Activated CD4-positive, alpha-beta T cell treated with anti-CD3 and anti-CD28 coated beads, Interleukin-2, amount 10 ng/mL, durations not matched to agents 24 days and 14 days (primary cell): ENCODE measurements at regions not wholly inside any gene's neighbourhood (a gene's known extent, or its start where the extent isn't known, plus 50 kb on each side); places are given as distances from the start of the nearest gene placed in this dataset.
A peak's percentile ranks its signal among the peaks of the same experiment; 100 is the strongest.
"Not testable (repeated sequence)": the region's sequence is repeated elsewhere in the genome, so short reads cannot be mapped to it uniquely, and the experiment has no call there.

Experiments
- DNase-seq: peaks from one replicate; pipeline ENCODE4 v3.0.0; 2022
- H3K27ac Mint-ChIP-seq: one replicate; pipeline ENCODE4 v1.8.0; 2022; ENCODE audit warnings: mild to moderate bottlenecking, mixed read lengths
- H3K27me3 Mint-ChIP-seq: one replicate; pipeline ENCODE4 v1.8.0; 2022; ENCODE audit warnings: mixed read lengths
- H3K36me3 Mint-ChIP-seq: one replicate; pipeline ENCODE4 v1.8.0; 2022; ENCODE audit warnings: low read depth, mild to moderate bottlenecking, mixed read lengths
- H3K4me1 Mint-ChIP-seq: one replicate; pipeline ENCODE4 v1.8.0; 2021; ENCODE audit warnings: mixed read lengths
- H3K4me3 Mint-ChIP-seq: one replicate; pipeline ENCODE4 v1.8.0; 2022; ENCODE audit warnings: mild to moderate bottlenecking, moderate library complexity, mixed read lengths
- H3K9me3 Mint-ChIP-seq: one replicate; pipeline ENCODE4 v1.8.0; 2021; ENCODE audit warnings: mixed read lengths
- intact Hi-C: fragments of 100-400 bp; cut with micrococcal nuclease; formaldehyde crosslinking; loops from one replicate; pipeline ENCODE4 v1.15.1; 2023

DNA sequence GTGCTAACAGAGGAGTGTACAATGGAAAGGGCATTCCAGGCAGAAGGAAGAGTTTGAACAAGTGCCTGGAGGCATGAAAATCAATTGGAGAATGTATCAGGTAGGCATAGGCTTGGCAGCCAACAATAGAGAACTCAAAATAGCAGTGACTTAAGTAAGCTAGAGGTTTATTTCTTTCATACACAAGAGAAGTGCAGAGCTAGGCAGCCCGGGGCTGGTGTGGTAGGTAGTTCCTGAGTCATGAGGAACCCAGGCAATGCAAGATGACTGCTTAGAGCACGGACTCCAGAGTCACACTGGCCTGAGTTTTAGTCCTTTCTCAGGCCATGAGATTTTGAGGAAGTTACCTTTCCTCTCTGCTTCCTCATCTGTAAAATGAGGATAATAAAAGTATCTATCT lies 74.8 kb upstream of the LRRN2 start:
- Mint-ChIP-seq H3K27ac (no peak overlapping the region), H3K36me3 (no peaks in the 10 kb centered on the region), H3K4me1 (peaks cover 9% of the 10 kb centered on the region), H3K27me3 (peaks cover 9% of the 10 kb centered on the region), H3K9me3 (no peaks in the 10 kb centered on the region), H3K4me3 (no peak overlapping the region)
- intact Hi-C loops, result no loop called here
- DNase-seq, result no peak

DNA sequence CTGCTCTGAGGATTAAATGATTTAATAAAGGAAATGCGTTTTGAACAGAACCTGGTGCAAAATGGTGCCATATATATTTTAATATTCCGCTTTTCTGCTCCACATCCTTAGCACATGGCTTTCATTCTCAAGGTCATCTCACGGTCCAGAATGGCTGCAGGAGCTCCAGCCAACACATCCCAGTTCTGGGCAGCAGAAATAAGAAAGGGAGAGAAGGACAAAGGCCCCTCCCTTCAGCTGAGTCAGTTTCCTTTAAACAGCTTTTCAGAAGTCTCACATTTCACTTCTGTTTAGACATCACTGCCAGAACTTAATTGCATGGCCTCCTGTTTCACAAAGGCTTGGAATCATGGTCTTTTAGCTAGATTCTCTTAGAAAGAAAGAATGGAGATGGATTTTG lies 75.2 kb upstream of the LRRN2 start:
- no peaks in the 10 kb centered on the region for H3K9me3 Mint-ChIP-seq
- intact Hi-C loops, result no loop called here
- no peak overlapping the region for H3K4me3 Mint-ChIP-seq
- H3K4me1 Mint-ChIP-seq, result peaks cover 9% of the 10 kb centered on the region
- H3K27me3 Mint-ChIP-seq, result peaks cover 13% of the 10 kb centered on the region
- H3K27ac Mint-ChIP-seq, result no peak overlapping the region
- no peak for DNase-seq
- H3K36me3 Mint-ChIP-seq, result no peaks in the 10 kb centered on the region

DNA sequence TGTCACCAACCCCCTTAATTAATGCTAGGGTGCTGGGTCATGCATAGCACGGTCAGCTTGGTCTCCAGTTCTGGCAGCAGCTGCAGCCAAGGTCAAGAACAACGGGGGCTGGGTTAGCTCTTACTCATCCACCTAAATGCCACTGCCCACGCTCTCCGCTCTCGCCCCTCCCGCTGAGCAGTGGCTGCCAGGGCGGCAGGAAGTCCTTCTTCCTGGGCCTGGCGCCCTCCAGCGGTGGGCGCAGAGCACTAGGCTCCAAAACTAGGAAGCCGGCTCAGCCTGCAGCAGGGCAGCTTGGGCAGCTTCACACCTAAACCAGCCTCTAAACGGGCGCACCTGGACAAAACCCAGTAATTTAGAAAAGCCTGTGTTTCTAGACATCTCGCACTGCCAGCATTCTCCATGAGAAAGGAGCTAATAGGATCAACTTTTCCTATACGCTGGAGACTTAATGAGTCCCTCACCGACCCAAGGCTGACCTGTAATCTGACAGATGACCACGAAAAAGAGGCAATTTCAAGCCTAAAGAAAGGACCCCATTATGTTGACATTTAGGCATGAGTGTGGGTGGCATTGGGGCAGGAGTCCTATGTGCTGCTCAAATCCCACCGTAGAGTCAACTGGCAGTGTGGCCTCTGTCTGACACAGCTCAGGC lies 78.4 kb upstream of the LRRN2 start:
- intact Hi-C loops, result loop anchor here (1.0 kb wide), 2 partner anchors 17 to 198 kb away; no protein-coding TSS in a partner anchor
- Mint-ChIP-seq H3K4me3 (peak overlapping the region; percentile 63), H3K27ac (no peak overlapping the region), H3K27me3 (peaks cover 40% of the 10 kb centered on the region), H3K36me3 (no peaks in the 10 kb centered on the region), H3K9me3 (no peaks in the 10 kb centered on the region), H3K4me1 (peaks cover 9% of the 10 kb centered on the region)
- DNase-seq, result peak; percentile 93

DNA sequence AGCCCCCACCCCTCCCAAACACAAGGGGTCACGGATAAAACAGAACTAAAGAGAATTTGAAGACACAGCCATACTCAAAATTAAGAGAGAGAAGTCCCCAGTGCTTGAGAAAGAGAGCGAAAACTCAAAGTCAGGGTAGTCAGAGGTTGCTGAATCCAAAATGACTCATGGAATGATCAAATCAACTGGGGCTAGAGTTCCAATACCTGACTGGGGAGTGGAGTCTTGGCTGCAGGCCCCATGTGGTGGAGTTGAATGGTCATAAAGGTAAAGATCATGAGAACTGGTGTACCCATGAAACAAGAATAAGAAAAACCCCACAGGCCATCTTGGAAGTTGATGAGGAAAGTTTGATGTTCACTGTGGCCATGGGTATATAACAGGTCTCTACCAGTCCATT lies 84.5 kb upstream of the LRRN2 start:
- no peaks in the 10 kb centered on the region for H3K4me1 Mint-ChIP-seq
- intact Hi-C loops, result no loop called here
- no peak overlapping the region for H3K4me3 Mint-ChIP-seq
- H3K36me3 Mint-ChIP-seq, result no peaks in the 10 kb centered on the region
- no peaks in the 10 kb centered on the region for H3K9me3 Mint-ChIP-seq
- peaks cover 60% of the 10 kb centered on the region for H3K27me3 Mint-ChIP-seq
- H3K27ac Mint-ChIP-seq, result no peak overlapping the region
- no peak for DNase-seq

DNA sequence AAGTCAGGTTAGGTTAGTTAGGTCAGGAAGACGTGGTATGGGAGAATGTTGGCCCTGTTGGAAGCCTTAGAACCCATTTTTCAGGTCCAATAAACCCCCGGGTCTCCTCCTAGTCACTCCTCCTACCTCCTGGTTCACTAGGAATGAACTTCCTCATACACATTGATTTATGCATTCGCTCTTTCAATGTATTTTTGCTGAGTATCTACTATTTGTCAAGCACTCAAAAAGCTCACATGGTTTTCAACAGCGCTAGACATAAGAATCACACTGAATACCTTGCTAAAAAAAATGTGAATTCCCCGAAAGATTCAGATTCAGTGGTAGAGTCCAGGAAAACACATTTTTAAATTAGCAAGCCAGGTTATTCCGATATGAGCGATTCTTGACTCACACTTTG lies 85.8 kb upstream of the LRRN2 start:
- intact Hi-C loops, result no loop called here
- Mint-ChIP-seq H3K27ac (no peak overlapping the region), H3K36me3 (no peaks in the 10 kb centered on the region), H3K4me3 (no peak overlapping the region), H3K27me3 (peaks cover 48% of the 10 kb centered on the region), H3K4me1 (no peaks in the 10 kb centered on the region), H3K9me3 (no peaks in the 10 kb centered on the region)
- DNase-seq, result no peak

DNA sequence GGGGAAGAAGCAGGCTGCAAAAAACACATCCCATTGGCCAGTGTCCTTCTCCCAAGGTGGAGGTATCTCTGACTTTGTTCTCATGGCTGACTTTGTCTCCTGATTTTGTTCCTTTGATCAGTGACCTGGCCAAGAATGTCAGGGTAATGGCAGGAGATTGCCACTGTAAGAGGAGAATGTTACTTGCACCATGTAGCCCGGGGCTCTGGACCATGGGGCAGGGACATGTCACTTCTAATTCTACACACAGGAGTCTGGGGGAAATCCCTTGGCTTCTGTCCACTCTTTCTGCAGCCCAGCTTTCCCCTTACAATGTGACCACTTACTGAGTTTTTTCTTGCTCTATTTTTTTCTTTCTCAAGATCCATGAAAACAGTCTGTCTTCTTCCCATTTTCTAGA lies 87.7 kb upstream of the LRRN2 start:
- Mint-ChIP-seq H3K36me3 (no peaks in the 10 kb centered on the region), H3K27ac (no peak overlapping the region), H3K4me1 (no peaks in the 10 kb centered on the region), H3K9me3 (no peaks in the 10 kb centered on the region), H3K4me3 (no peak overlapping the region), H3K27me3 (peaks cover 34% of the 10 kb centered on the region)
- no peak for DNase-seq
- intact Hi-C loops, result no loop called here

DNA sequence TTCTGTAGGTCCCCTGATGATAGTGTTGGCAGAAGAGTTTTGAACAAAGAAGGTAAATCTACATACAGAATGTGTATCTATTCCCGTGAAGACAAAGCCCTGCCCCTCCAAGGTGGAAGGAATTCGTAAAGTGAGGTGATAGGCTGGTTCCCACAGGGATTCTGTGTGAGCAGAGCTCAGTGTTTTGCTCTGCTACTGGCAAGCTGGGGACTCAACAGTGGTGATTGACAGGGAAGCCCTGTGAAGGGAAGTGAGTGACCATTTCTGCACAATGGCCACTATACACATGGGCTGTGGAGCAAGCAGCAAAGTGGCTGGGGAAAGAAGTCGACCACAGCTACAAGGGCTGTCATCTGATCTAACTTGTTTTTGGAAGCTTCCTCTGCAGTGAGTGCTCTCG lies 90.0 kb upstream of the LRRN2 start:
- no peaks in the 10 kb centered on the region for H3K4me1 Mint-ChIP-seq
- intact Hi-C loops, result no loop called here
- peaks cover 18% of the 10 kb centered on the region for H3K27me3 Mint-ChIP-seq
- no peaks in the 10 kb centered on the region for H3K9me3 Mint-ChIP-seq
- H3K4me3 Mint-ChIP-seq, result no peak overlapping the region
- no peak for DNase-seq
- H3K36me3 Mint-ChIP-seq, result no peaks in the 10 kb centered on the region
- H3K27ac Mint-ChIP-seq, result no peak overlapping the region

DNA sequence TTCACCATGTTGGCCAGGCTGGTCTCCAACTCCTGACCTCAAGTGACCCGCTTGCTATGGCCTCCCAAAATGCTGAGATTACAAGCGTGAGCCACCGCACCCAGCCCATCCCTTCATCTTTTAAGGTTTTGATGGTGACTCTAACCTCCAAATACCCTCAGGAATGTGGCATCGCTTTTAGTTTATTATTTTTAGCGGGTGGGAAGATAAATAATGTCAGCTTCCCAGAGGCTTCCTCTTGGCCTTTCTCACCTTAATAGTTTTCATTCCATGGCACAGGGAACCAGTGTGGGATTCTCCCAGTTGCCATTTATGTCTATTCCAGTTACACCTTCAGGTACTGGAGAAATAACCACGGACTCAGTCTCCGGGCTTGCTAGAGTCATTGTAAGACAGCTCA lies 92.1 kb upstream of the LRRN2 start:
- no peaks in the 10 kb centered on the region for H3K9me3 Mint-ChIP-seq
- H3K36me3 Mint-ChIP-seq, result no peaks in the 10 kb centered on the region
- no peak overlapping the region for H3K4me3 Mint-ChIP-seq
- no peak overlapping the region for H3K27ac Mint-ChIP-seq
- DNase-seq, result no peak
- intact Hi-C loops, result no loop called here
- H3K4me1 Mint-ChIP-seq, result no peaks in the 10 kb centered on the region
- peaks cover 20% of the 10 kb centered on the region for H3K27me3 Mint-ChIP-seq

DNA sequence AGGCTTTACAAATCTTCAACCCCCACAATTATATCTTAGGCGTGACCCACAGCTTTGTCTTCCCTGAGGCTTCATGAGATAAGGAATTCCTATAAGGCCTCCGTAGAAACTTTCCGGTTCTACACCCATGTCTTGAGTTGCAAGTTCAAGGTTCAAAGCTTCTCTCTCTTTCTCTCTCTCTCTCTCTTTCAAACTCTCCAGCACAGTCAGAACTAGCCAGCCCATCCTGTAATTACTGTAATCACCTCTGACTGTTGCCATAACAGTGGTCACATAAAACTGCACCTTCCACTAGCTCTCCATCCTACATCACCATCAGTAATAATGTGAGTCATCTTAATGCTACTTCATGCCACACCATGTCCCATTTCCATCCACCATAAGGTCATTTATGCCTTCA lies 90.0 kb upstream of the NFASC start:
- Mint-ChIP-seq H3K36me3 (no peaks in the 10 kb centered on the region), H3K27ac (no peak overlapping the region), H3K27me3 (peaks cover 25% of the 10 kb centered on the region), H3K9me3 (no peaks in the 10 kb centered on the region), H3K4me1 (no peaks in the 10 kb centered on the region), H3K4me3 (no peak overlapping the region)
- intact Hi-C loops, result no loop called here
- no peak for DNase-seq

DNA sequence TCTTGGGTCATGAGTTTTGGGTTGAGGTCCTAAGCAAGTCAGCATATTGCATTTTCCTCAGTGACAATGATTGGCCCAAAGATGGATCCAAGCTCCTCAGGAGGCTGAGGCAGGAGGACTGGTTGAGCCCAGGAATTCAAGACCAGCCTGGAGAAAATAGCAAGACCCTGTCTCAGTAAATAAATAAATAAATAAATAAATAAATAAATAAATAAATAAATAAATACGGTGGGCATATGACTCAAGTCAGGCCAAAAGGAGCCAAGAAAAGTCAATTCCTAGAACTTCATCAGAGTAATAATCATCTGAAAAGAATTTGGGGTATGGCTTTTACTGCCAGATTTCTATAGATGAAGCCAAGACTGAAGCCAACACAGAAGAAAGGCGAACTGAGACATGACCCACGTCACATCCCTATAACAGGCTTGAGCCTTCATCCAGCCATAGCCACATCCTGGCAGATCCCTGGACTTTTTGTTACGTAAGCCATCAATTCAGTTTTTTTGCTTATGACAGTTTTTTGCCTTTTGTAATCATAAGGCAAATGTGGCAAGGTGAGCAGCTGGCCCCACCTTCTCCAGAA lies 88.5 kb upstream of the NFASC start:
- no peak overlapping the region for H3K4me3 Mint-ChIP-seq
- intact Hi-C loops, result no loop called here
- no peaks in the 10 kb centered on the region for H3K4me1 Mint-ChIP-seq
- no peaks in the 10 kb centered on the region for H3K9me3 Mint-ChIP-seq
- no peaks in the 10 kb centered on the region for H3K36me3 Mint-ChIP-seq
- H3K27ac Mint-ChIP-seq, result no peak overlapping the region
- H3K27me3 Mint-ChIP-seq, result peaks cover 29% of the 10 kb centered on the region
- DNase-seq, result no peak

DNA sequence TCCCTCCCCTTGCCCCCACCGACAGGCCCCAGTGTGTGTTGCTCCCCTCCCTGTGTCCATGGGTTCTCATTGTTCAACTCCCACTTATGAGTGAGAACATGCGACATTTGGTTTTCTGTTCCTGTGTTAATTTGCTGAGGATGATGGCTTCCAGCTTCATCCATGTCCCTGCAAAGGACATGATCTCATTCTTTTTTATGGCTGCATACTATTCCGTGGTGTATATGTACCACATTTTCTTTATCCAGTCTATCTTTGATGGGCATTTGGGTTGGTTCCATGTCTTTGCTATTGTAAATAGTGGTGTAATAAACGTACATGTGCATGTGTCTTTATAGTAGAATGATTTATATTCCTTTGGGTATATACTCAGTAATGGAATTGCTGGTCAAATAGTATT lies 85.6 kb upstream of the NFASC start:
- intact Hi-C loops, H3K9me3 Mint-ChIP-seq, H3K36me3 Mint-ChIP-seq, H3K27ac Mint-ChIP-seq, H3K4me3 Mint-ChIP-seq, H3K4me1 Mint-ChIP-seq, DNase-seq: not testable (repeated sequence)
- peaks cover 39% of the 10 kb centered on the region for H3K27me3 Mint-ChIP-seq

DNA sequence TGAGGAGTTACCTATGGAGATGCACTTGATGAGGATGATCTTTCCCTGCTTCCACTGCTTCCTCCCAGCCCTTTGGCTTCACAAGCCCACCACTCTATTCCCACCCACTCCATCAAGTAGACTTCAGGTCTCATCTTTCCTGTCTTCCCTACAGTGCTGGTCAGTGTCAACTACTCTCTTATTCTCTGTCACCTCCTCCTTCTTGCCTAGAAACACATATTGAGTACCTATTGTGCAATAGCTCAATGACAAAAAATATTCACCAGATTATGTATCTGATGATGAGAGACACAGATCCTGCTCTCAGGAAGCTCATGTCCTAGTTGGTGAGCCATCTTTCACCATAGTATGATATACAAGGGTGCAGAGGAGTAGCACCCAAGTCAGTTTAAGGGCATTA lies 82.2 kb upstream of the NFASC start:
- intact Hi-C loops, result no loop called here
- no peaks in the 10 kb centered on the region for H3K36me3 Mint-ChIP-seq
- H3K4me1 Mint-ChIP-seq, result peaks cover 6% of the 10 kb centered on the region
- H3K27me3 Mint-ChIP-seq, result peaks cover 39% of the 10 kb centered on the region
- H3K4me3 Mint-ChIP-seq, result no peak overlapping the region
- DNase-seq, result no peak
- H3K9me3 Mint-ChIP-seq, result no peaks in the 10 kb centered on the region
- no peak overlapping the region for H3K27ac Mint-ChIP-seq

DNA sequence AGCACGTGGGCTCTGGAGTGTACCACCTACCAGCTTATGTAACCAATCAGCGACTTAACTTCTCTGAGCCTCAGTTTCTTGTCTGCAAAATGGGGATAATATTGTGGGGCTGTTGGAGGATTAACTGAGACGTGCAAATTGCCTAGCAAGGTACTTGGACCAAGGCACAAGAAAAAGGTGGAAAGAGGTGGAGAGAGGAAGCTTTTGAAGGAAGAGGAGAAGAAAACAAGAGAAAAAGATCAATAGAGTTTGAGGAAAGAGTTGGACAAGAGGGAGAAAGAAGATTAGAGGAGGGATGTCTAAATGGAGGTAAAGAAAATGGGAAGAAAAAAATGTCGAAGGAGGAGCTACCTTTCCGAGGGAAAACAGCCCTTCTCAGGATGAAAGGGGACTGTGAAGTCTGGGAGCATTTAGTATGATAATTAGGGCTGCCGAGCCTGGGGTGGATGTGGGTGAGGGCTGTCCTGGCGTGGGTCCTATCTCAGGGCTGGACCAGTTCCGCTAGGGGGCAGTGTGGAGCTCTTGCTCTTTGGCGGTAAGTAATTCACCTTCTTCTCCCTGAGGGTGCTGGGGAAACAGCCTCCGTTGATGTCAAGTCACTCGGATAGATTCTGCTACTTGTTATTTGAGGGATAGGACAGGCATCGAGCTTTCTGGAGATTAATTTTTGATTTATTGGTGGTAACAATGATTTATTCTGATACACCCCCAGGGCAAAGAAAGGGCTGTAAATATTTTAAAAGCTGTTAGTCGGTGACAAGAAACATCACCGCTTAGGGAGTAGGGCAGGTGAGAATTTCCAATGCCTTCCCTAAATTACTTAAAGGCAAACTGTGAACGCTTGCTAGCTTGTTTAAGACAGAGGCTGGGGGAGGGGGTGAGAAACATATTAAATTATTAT lies 79.0 kb upstream of the NFASC start:
- intact Hi-C loops, result loop anchor here (1.0 kb wide), 1 partner anchor 16 kb away; no protein-coding TSS in a partner anchor
- Mint-ChIP-seq H3K27me3 (peaks cover 25% of the 10 kb centered on the region), H3K4me3 (no peak overlapping the region), H3K36me3 (no peaks in the 10 kb centered on the region), H3K27ac (no peak overlapping the region), H3K9me3 (no peaks in the 10 kb centered on the region), H3K4me1 (peaks cover 6% of the 10 kb centered on the region)
- DNase-seq, result peak; percentile 93

DNA sequence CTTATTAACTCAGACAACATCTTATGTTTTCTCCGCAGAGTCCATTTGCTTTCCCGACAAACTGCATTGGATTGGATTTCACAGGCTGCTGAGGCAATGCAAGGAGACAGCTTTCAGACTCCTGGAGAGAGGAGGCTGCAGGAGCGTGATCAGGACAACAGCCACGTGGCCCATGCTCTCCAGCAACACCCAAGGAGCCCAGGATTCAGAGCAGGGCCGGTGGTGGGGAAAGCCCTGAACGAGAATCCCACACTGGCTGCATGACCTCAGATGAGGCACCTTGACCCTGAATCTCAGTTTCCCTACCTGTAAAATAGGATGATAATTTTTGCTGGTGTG lies 78.3 kb upstream of the NFASC start:
- Mint-ChIP-seq H3K27me3 (peaks cover 22% of the 10 kb centered on the region), H3K36me3 (no peaks in the 10 kb centered on the region), H3K4me1 (peaks cover 6% of the 10 kb centered on the region), H3K9me3 (no peaks in the 10 kb centered on the region), H3K27ac (no peak overlapping the region), H3K4me3 (no peak overlapping the region)
- intact Hi-C loops, result no loop called here
- no peak for DNase-seq
